Panc1 (cell line): ENCODE measurements at regions not wholly inside any gene's neighbourhood (a gene's known extent, or its start where the extent isn't known, plus 50 kb on each side); places are given as distances from the start of the nearest gene placed in this dataset.

ENCODE experiments used
- ATAC-seq: fragments of 200-7000 bp; cut with Tn5 transposase; 2 replicates; pipeline ENCODE4 v1.9.1; 2020; ENCODE audit warnings: mild to moderate bottlenecking, moderate library complexity
- BruUV-seq: library from RNA; stranded (reverse); fragments of 400-500 nt; replicated peaks from 2 replicates; lab custom pipeline; 2021; lab: Mats Ljungman, UMichigan
- CTCF ChIA-PET: fragments of 300-600 bp; sonication (Branson Sonifier 250); formaldehyde crosslinking; loops from one replicate; lab custom pipeline; 2022; ENCODE audit warnings: antibody characterized with exemption; lab: Charles Lee
- POLR2A ChIA-PET: fragments of 300-600 bp; sonication (Branson Sonifier 250); formaldehyde crosslinking; loops from one replicate; lab custom pipeline; 2022; ENCODE audit warnings: antibody characterized with exemption; lab: Charles Lee
- DNase-seq: peaks from one replicate; pipeline ENCODE4 v3.0.0-alpha.2; 2010; ENCODE audit warnings: low read depth, low spot score
- H3K27ac ChIP-seq: 2 replicates; pipeline ENCODE4 v1.5.1; 2011; ENCODE audit warnings: mild to moderate bottlenecking, low read length, inconsistent platforms
- H3K27me3 ChIP-seq: fragments of 200-500 bp; sonication (Bioruptor generic); 2 replicates; pipeline ENCODE4 v1.6.0; 2014; ENCODE audit warnings: low read length, inconsistent platforms; ENCODE audit not compliant: control insufficient read depth, insufficient read depth
- H3K36me3 ChIP-seq: fragments of 200-500 bp; sonication (Bioruptor generic); 2 replicates; pipeline ENCODE4 v1.5.1; 2014; ENCODE audit warnings: inconsistent platforms, mild to moderate bottlenecking, low read length, moderate library complexity; ENCODE audit not compliant: control insufficient read depth, insufficient read depth
- H3K4me1 ChIP-seq: 2 replicates; pipeline ENCODE4 v1.5.1; 2011; ENCODE audit warnings: inconsistent platforms, mild to moderate bottlenecking, low read length, moderate library complexity; ENCODE audit not compliant: control insufficient read depth, insufficient read depth
- H3K4me3 ChIP-seq, 2 experiments: 2 replicates each; pipeline ENCODE4 v1.5.1; 2011 to 2012; ENCODE audit warnings: low read depth in 2 of 2, low read length in 2 of 2, mild to moderate bottlenecking in 2 of 2, inconsistent platforms in 1 of 2, moderate library complexity in 1 of 2
- H3K9me3 ChIP-seq: fragments of 200-500 bp; sonication (Bioruptor generic); 2 replicates; pipeline ENCODE4 v1.5.1; 2014; ENCODE audit warnings: low read depth, mild to moderate bottlenecking, inconsistent platforms, low read length, moderate library complexity; ENCODE audit not compliant: control insufficient read depth, insufficient read depth
- CTCF ChIP-seq: fragments of 450-650 bp; IDR thresholded peaks from 2 replicates; pipeline ENCODE4 v1.5.1; 2017; ENCODE audit warnings: mild to moderate bottlenecking
- POLR2AphosphoS5 ChIP-seq: IDR thresholded peaks from 2 replicates; pipeline ENCODE4 v1.6.1; 2012; ENCODE audit warnings: mild to moderate bottlenecking, low read depth, low read length, moderate library complexity
- SIN3A ChIP-seq: IDR thresholded peaks from 2 replicates; pipeline ENCODE4 v1.6.1; 2012; ENCODE audit warnings: low read depth, mild to moderate bottlenecking, low read length, moderate library complexity, borderline replicate concordance; ENCODE audit not compliant: insufficient read depth
- TCF7L2 ChIP-seq: IDR thresholded peaks from 2 replicates; pipeline ENCODE4 v1.6.1; 2011; ENCODE audit warnings: mild to moderate bottlenecking, low read depth, low read length, inconsistent platforms
- in situ Hi-C: cut with HindIII; loops from 2 replicates; pipeline ENCODE4 v1.10.0; 2016; ENCODE audit warnings: low sequenced_read_pairs, low pct_unique_long_range_greater_than_20kb
- intact Hi-C: fragments of 100-400 bp; cut with micrococcal nuclease; formaldehyde crosslinking; loops from one replicate; pipeline ENCODE4 v1.10.0; 2022; ENCODE audit not compliant: unreplicated experiment
- TF ChIP-seq, protein P1 (sequence below), 2 experiments: IDR thresholded peaks; 2 replicates each; pipeline ENCODE4 v1.6.1; 2011 to 2012; ENCODE audit warnings: low read depth in 2 of 2, control low read depth in 1 of 2, low read length in 1 of 2, mild to moderate bottlenecking in 1 of 2, moderate library complexity in 1 of 2; ENCODE audit not compliant: insufficient read depth in 1 of 2

- no peak for DNase-seq
- no peaks in the 10 kb centered on the region for H3K4me1 ChIP-seq
- TF ChIP-seq CTCF (no peak), TCF7L2 (no peak), SIN3A (no peak), POLR2AphosphoS5 (no peak)
- TF ChIP-seq, protein P1, sequence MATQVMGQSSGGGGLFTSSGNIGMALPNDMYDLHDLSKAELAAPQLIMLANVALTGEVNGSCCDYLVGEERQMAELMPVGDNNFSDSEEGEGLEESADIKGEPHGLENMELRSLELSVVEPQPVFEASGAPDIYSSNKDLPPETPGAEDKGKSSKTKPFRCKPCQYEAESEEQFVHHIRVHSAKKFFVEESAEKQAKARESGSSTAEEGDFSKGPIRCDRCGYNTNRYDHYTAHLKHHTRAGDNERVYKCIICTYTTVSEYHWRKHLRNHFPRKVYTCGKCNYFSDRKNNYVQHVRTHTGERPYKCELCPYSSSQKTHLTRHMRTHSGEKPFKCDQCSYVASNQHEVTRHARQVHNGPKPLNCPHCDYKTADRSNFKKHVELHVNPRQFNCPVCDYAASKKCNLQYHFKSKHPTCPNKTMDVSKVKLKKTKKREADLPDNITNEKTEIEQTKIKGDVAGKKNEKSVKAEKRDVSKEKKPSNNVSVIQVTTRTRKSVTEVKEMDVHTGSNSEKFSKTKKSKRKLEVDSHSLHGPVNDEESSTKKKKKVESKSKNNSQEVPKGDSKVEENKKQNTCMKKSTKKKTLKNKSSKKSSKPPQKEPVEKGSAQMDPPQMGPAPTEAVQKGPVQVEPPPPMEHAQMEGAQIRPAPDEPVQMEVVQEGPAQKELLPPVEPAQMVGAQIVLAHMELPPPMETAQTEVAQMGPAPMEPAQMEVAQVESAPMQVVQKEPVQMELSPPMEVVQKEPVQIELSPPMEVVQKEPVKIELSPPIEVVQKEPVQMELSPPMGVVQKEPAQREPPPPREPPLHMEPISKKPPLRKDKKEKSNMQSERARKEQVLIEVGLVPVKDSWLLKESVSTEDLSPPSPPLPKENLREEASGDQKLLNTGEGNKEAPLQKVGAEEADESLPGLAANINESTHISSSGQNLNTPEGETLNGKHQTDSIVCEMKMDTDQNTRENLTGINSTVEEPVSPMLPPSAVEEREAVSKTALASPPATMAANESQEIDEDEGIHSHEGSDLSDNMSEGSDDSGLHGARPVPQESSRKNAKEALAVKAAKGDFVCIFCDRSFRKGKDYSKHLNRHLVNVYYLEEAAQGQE (IDR thresholded peaks at IDR 0.05; ENCODE audit: insufficient read depth in 1 of 2, low read depth in 2 of 2, low read length in 1 of 2) = no peak
- in situ Hi-C loops = no loop called here
- ChIA-PET POLR2A (no interaction called here), CTCF (no interaction called here)
- intact Hi-C loops = no loop called here
- H3K4me3 ChIP-seq = no peak overlapping the region
- H3K36me3 ChIP-seq = no peaks in the 10 kb centered on the region
- H3K9me3 ChIP-seq = no peaks in the 10 kb centered on the region
- no peak overlapping the region for H3K27ac ChIP-seq
- no TSS peak for BruUV-seq
- no peak for ATAC-seq
- H3K27me3 ChIP-seq = no peaks in the 10 kb centered on the region
Measured at GRCh38 chr13:63287926-63288325, 1872.3 kb upstream of the PCDH20 start.

- no peak for TF ChIP-seq POLR2AphosphoS5
- TF ChIP-seq, protein P1 (IDR thresholded peaks at IDR 0.05; ENCODE audit: insufficient read depth in 1 of 2, low read depth in 2 of 2, low read length in 1 of 2) = no peak
- no peak for TF ChIP-seq CTCF
- no peak for TF ChIP-seq SIN3A
- no peak for TF ChIP-seq TCF7L2
- DNase-seq (no peak), ATAC-seq (no peak)
- in situ Hi-C loops = no loop called here
- no peaks in the 10 kb centered on the region for H3K4me1 ChIP-seq
- no peaks in the 10 kb centered on the region for H3K27me3 ChIP-seq
- H3K4me3 ChIP-seq = no peak overlapping the region
- intact Hi-C loops = no loop called here
- CTCF ChIA-PET = no interaction called here
- H3K9me3 ChIP-seq = no peaks in the 10 kb centered on the region
- H3K27ac ChIP-seq = no peak overlapping the region
- no TSS peak for BruUV-seq
- H3K36me3 ChIP-seq = no peaks in the 10 kb centered on the region
- POLR2A ChIA-PET = no interaction called here
Measured at GRCh38 chr13:63285426-63285825, 1869.8 kb upstream of the PCDH20 start.
